Ishikawa (cell line): ENCODE measurements at regions not wholly inside any gene's neighbourhood (a gene's known extent, or its start where the extent isn't known, plus 50 kb on each side); places are given as distances from the start of the nearest gene placed in this dataset.

ENCODE experiments used
- EGR1 ChIP-seq: IDR thresholded peaks from 2 replicates; pipeline ENCODE4 v1.6.1; 2012
- EP300 ChIP-seq: IDR thresholded peaks from 2 replicates; pipeline ENCODE4 v1.6.1; 2012; ENCODE audit warnings: borderline replicate concordance
- RAD21 ChIP-seq: IDR thresholded peaks from 2 replicates; pipeline ENCODE4 v1.6.1; 2012; ENCODE audit warnings: low read depth
- REST ChIP-seq: IDR thresholded peaks from 2 replicates; pipeline ENCODE4 v1.6.1; 2012; ENCODE audit warnings: low read depth, mild to moderate bottlenecking
- USF1 ChIP-seq: IDR thresholded peaks from 2 replicates; pipeline ENCODE4 v1.6.1; 2012
- ZBTB7A ChIP-seq: IDR thresholded peaks from 2 replicates; pipeline ENCODE4 v1.6.1; 2012; ENCODE audit warnings: low read depth
- TF ChIP-seq, protein P1 (sequence below): IDR thresholded peaks from 2 replicates; pipeline ENCODE4 v1.6.1; 2012

- no peak for TF ChIP-seq REST
- no peak for TF ChIP-seq EP300
- no peak for TF ChIP-seq EGR1
- no peak for TF ChIP-seq ZBTB7A
- no peak for TF ChIP-seq USF1
- TF ChIP-seq, protein P1, sequence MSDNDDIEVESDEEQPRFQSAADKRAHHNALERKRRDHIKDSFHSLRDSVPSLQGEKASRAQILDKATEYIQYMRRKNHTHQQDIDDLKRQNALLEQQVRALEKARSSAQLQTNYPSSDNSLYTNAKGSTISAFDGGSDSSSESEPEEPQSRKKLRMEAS, result no peak
- no peak for TF ChIP-seq RAD21
These were observed 87.7 kb upstream of the KLF13 start for GRCh38 chr15:31238906-31239305.
